ENCODE measurements at regions not wholly inside any gene's neighbourhood (a gene's known extent, or its start where the extent isn't known, plus 50 kb on each side); places are given as distances from the start of the nearest gene placed in this dataset.

- no peak overlapping the region for H2AFZ ChIP-seq (ENCODE audit: control insufficient read depth, low read depth, low read length)
- ATAC-seq (no peak), DNase-seq (ENCODE audit: low read depth, low spot score) (no peak), FAIRE-seq (no peak)
- no TSS peak for BruUV-seq (replicated peaks)
- H3K9ac ChIP-seq (ENCODE audit: control insufficient read depth, insufficient read depth, low read length) = no peak overlapping the region
- in situ Hi-C loops (cut with MboI) (no loop called here), intact Hi-C loops (cut with micrococcal nuclease; ENCODE audit: unreplicated experiment) (no loop called here)
- H3K9me3 ChIP-seq (replicated peaks; ENCODE audit: control insufficient read depth, insufficient read depth, low read length) = no peaks in the 10 kb centered on the region
- ChIA-PET SMC1A (ENCODE audit: uncharacterized antibody, unreplicated experiment) (interaction anchor here (1.5 kb wide), 1 partner anchor 26 kb away, joined by 3 read pairs; no protein-coding TSS in a partner anchor), CTCF (no interaction called here), POLR2A (no interaction called here), RAD21 (ENCODE audit: unreplicated experiment) (no interaction called here)
- H3K27ac ChIP-seq (ENCODE audit: control insufficient read depth, insufficient read depth) = no peak overlapping the region
- H3K4me1 ChIP-seq (ENCODE audit: control insufficient read depth, insufficient read depth, low read length) = no peaks in the 10 kb centered on the region
- H3K4me2 ChIP-seq (ENCODE audit: control insufficient read depth, insufficient read depth) = no peak overlapping the region
- no peaks in the 10 kb centered on the region for H3K27me3 ChIP-seq (replicated peaks in 1 of 2; ENCODE audit: control insufficient read depth in 2 of 2, insufficient read depth in 2 of 2, low read length in 1 of 2)
- no peak overlapping the region for H3K4me3 ChIP-seq
- no peaks in the 10 kb centered on the region for H4K20me1 ChIP-seq (ENCODE audit: control insufficient read depth, insufficient read depth)
- TF ChIP-seq ATF3 (IDR thresholded peaks at IDR 0.05; ENCODE audit: borderline replicate concordance, extremely low read depth, low read depth, low read length) = no peak
- TF ChIP-seq SMARCA5 (IDR thresholded peaks at IDR 0.05) = no peak
- H3K79me2 ChIP-seq (ENCODE audit: control insufficient read depth, insufficient read depth, low read length) = no peaks in the 10 kb centered on the region
- H3K36me3 ChIP-seq (ENCODE audit: control insufficient read depth in 2 of 2, insufficient read depth in 2 of 2, low read length in 1 of 2) = no peaks in the 10 kb centered on the region
These were observed 189.9 kb downstream of the SPRY2 start for GRCh38 chr13:80151016-80151415.

GRCh38 chr13:80149736-80150135, 191.2 kb downstream of the SPRY2 start:
- FAIRE-seq (no peak), ATAC-seq (no peak), DNase-seq (ENCODE audit: low read depth, low spot score) (no peak)
- H3K4me3 ChIP-seq = no peak overlapping the region
- H2AFZ ChIP-seq (ENCODE audit: control insufficient read depth, low read depth, low read length) = no peak overlapping the region
- no peaks in the 10 kb centered on the region for H3K79me2 ChIP-seq (ENCODE audit: control insufficient read depth, insufficient read depth, low read length)
- 24% methylated on average over 4 of the region's 4 CpGs for WGBS (ENCODE audit: insufficient coverage, insufficient replicate concordance, low lambda C conversion rate, missing lambda C conversion rate)
- ChIA-PET POLR2A (no interaction called here), CTCF (interaction anchor here (0.6 kb wide), 1 partner anchor 197 kb away, joined by 3 read pairs; no protein-coding TSS in a partner anchor), RAD21 (ENCODE audit: unreplicated experiment) (interaction anchor here (0.8 to 1.0 kb wide), 2 partner anchors 15 kb away, joined by 3 to 4 read pairs; no protein-coding TSS in a partner anchor), SMC1A (ENCODE audit: uncharacterized antibody, unreplicated experiment) (interaction anchor here (0.7 to 1.5 kb wide), 2 partner anchors 27 to 417 kb away, joined by 3 read pairs; no protein-coding TSS in a partner anchor)
- no TSS peak for BruUV-seq (replicated peaks)
- no peaks in the 10 kb centered on the region for H3K4me1 ChIP-seq (ENCODE audit: control insufficient read depth, insufficient read depth, low read length)
- no peaks in the 10 kb centered on the region for H4K20me1 ChIP-seq (ENCODE audit: control insufficient read depth, insufficient read depth)
- no peak overlapping the region for H3K9ac ChIP-seq (ENCODE audit: control insufficient read depth, insufficient read depth, low read length)
- H3K27ac ChIP-seq (ENCODE audit: control insufficient read depth, insufficient read depth) = no peak overlapping the region
- intact Hi-C loops (cut with micrococcal nuclease; ENCODE audit: unreplicated experiment) (no loop called here), in situ Hi-C loops (cut with MboI) (no loop called here)
- no peaks in the 10 kb centered on the region for H3K27me3 ChIP-seq (replicated peaks in 1 of 2; ENCODE audit: control insufficient read depth in 2 of 2, insufficient read depth in 2 of 2, low read length in 1 of 2)
- no peaks in the 10 kb centered on the region for H3K9me3 ChIP-seq (replicated peaks; ENCODE audit: control insufficient read depth, insufficient read depth, low read length)
- no peaks in the 10 kb centered on the region for H3K36me3 ChIP-seq (ENCODE audit: control insufficient read depth in 2 of 2, insufficient read depth in 2 of 2, low read length in 1 of 2)
- no peak overlapping the region for H3K4me2 ChIP-seq (ENCODE audit: control insufficient read depth, insufficient read depth)
- TF ChIP-seq EP300 (IDR thresholded peaks at IDR 0.05; ENCODE audit: borderline replicate concordance in 1 of 2, control insufficient read depth in 1 of 2, low read depth in 2 of 2, low read length in 2 of 2) (no peak), SIN3A (IDR thresholded peaks at IDR 0.05; ENCODE audit: low read depth, low read length) (no peak), WRNIP1 (IDR thresholded peaks at IDR 0.05; ENCODE audit: borderline replicate concordance, low read depth, low read length) (no peak), RAD51 (IDR thresholded peaks at IDR 0.05) (no peak), GABPA (IDR thresholded peaks at IDR 0.05; ENCODE audit: low read depth) (no peak), JUND (IDR thresholded peaks at IDR 0.05; ENCODE audit: low read depth, low read length) (no peak), IRF5 (IDR thresholded peaks at IDR 0.05; ENCODE audit: borderline replicate concordance) (no peak), TAF1 (IDR thresholded peaks at IDR 0.05; ENCODE audit: borderline replicate concordance, low read depth, low read length) (no peak), POLR2A (IDR thresholded peaks at IDR 0.05; ENCODE audit: low read depth, low read length) (no peak), TARDBP (IDR thresholded peaks at IDR 0.05; ENCODE audit: borderline replicate concordance) (no peak), NFYA (IDR thresholded peaks at IDR 0.05; ENCODE audit: borderline replicate concordance, low read depth, low read length) (no peak), ZBTB4 (CRISPR knock-in tag; IDR thresholded peaks at IDR 0.05) (no peak), TCF12 (IDR thresholded peaks at IDR 0.05; ENCODE audit: low read depth, low read length) (no peak)

All from GM12878 (cell line).